GM12875 (cell line): ENCODE measurements at regions not wholly inside any gene's neighbourhood (a gene's known extent, or its start where the extent isn't known, plus 50 kb on each side); places are given as distances from the start of the nearest gene placed in this dataset.

Source experiments
- H3K4me3 ChIP-seq: one replicate; pipeline ENCODE4 v1.5.1; 2011; ENCODE audit warnings: low read depth, low read length, control low read depth
- CTCF ChIP-seq: IDR thresholded peaks from 2 replicates; pipeline ENCODE4 v1.5.1; 2011; ENCODE audit warnings: low read depth, mild to moderate bottlenecking, control low read depth, inconsistent platforms, low read length, moderate library complexity, borderline replicate concordance; ENCODE audit not compliant: insufficient read depth

- TF ChIP-seq CTCF = no peak
- no peak overlapping the region for H3K4me3 ChIP-seq
Observed at GRCh38 chr3:31482493-31483200, 50.1 kb upstream of the STT3B start.
